ENCODE measurements at regions not wholly inside any gene's neighbourhood (a gene's known extent, or its start where the extent isn't known, plus 50 kb on each side); places are given as distances from the start of the nearest gene placed in this dataset.

DNA sequence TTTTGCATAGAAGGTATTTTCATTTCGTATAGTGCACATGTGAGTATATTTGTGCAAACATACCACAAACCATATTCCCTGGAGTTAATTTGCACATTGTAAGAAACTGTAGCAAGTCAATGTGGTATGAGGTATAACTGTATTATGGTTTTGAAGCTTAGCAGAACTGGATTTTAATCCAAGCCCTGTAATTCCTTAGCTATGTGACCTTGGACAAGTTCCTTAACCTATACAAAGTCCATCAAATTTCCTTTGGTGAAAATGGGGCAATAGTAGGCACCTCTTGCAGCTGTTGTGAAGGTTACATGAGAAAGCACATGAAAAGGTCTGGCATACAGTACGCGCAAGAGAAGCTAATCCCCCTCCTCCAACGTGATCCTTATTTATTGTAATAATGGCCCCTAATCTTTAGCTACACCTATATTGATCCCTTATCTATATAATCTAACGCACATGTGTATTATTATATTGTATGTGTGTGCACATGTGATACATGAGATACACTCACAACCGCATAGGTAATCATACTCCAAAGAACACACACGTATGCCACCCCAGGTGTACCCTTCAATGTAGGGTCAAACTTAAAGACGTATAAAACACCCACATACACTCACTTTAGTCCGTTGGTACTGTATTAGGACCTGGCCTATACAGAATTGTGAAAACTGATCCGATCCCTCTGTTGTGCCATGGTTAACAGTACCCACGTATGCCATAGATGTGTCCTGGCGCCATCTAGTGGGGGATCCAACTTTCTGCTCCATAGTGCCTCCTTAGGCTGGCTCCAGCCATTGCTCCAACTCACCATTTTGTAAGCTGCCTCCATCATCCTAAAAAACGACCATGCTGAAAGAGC lies 402.9 kb upstream of the SLC14A2 start (continued):
- TF ChIP-seq E2F4 (IDR thresholded peaks at IDR 0.05; ENCODE audit: low read depth, low read length): no peak
- TF ChIP-seq, protein P1, sequence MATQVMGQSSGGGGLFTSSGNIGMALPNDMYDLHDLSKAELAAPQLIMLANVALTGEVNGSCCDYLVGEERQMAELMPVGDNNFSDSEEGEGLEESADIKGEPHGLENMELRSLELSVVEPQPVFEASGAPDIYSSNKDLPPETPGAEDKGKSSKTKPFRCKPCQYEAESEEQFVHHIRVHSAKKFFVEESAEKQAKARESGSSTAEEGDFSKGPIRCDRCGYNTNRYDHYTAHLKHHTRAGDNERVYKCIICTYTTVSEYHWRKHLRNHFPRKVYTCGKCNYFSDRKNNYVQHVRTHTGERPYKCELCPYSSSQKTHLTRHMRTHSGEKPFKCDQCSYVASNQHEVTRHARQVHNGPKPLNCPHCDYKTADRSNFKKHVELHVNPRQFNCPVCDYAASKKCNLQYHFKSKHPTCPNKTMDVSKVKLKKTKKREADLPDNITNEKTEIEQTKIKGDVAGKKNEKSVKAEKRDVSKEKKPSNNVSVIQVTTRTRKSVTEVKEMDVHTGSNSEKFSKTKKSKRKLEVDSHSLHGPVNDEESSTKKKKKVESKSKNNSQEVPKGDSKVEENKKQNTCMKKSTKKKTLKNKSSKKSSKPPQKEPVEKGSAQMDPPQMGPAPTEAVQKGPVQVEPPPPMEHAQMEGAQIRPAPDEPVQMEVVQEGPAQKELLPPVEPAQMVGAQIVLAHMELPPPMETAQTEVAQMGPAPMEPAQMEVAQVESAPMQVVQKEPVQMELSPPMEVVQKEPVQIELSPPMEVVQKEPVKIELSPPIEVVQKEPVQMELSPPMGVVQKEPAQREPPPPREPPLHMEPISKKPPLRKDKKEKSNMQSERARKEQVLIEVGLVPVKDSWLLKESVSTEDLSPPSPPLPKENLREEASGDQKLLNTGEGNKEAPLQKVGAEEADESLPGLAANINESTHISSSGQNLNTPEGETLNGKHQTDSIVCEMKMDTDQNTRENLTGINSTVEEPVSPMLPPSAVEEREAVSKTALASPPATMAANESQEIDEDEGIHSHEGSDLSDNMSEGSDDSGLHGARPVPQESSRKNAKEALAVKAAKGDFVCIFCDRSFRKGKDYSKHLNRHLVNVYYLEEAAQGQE (IDR thresholded peaks at IDR 0.05; ENCODE audit: low read depth, low read length): no peak
- TF ChIP-seq EGR1 (IDR thresholded peaks at IDR 0.05; ENCODE audit: borderline replicate concordance in 1 of 2, low read depth in 2 of 2, low read length in 2 of 2): no peak
- no peak for TF ChIP-seq PRDM15 (CRISPR knock-in tag; IDR thresholded peaks at IDR 0.05)
- 0 out of 2 replicates have a peak, but pooled peaks have one; percentile 46 for TF ChIP-seq STAT1 (conservative IDR thresholded peaks at IDR 0.05)
- TF ChIP-seq TBL1XR1 (IDR thresholded peaks at IDR 0.05; ENCODE audit: low read depth, low read length): no peak
- TF ChIP-seq SMARCA5 (IDR thresholded peaks at IDR 0.05): peak; percentile 96
- TF ChIP-seq ZSCAN29 (IDR thresholded peaks at IDR 0.05): peak; percentile 68; the same call in 1 of the 2 replicates
- no peak for TF ChIP-seq GATAD2B (conservative IDR thresholded peaks at IDR 0.05; ENCODE audit: low read depth)
- TF ChIP-seq NR2F1 (conservative IDR thresholded peaks at IDR 0.05): no peak
- peak; percentile 19; the same call in 1 of the 2 replicates for TF ChIP-seq RUNX3 (IDR thresholded peaks at IDR 0.05; ENCODE audit: low read length)
- TF ChIP-seq, protein P2, sequence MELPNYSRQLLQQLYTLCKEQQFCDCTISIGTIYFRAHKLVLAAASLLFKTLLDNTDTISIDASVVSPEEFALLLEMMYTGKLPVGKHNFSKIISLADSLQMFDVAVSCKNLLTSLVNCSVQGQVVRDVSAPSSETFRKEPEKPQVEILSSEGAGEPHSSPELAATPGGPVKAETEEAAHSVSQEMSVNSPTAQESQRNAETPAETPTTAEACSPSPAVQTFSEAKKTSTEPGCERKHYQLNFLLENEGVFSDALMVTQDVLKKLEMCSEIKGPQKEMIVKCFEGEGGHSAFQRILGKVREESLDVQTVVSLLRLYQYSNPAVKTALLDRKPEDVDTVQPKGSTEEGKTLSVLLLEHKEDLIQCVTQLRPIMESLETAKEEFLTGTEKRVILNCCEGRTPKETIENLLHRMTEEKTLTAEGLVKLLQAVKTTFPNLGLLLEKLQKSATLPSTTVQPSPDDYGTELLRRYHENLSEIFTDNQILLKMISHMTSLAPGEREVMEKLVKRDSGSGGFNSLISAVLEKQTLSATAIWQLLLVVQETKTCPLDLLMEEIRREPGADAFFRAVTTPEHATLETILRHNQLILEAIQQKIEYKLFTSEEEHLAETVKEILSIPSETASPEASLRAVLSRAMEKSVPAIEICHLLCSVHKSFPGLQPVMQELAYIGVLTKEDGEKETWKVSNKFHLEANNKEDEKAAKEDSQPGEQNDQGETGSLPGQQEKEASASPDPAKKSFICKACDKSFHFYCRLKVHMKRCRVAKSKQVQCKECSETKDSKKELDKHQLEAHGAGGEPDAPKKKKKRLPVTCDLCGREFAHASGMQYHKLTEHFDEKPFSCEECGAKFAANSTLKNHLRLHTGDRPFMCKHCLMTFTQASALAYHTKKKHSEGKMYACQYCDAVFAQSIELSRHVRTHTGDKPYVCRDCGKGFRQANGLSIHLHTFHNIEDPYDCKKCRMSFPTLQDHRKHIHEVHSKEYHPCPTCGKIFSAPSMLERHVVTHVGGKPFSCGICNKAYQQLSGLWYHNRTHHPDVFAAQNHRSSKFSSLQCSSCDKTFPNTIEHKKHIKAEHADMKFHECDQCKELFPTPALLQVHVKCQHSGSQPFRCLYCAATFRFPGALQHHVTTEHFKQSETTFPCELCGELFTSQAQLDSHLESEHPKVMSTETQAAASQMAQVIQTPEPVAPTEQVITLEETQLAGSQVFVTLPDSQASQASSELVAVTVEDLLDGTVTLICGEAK (IDR thresholded peaks at IDR 0.05; ENCODE audit: borderline replicate concordance): no peak
- TF ChIP-seq YY1 (IDR thresholded peaks at IDR 0.05; ENCODE audit: low read depth, low read length): peak; percentile 95
- TF ChIP-seq NBN (IDR thresholded peaks at IDR 0.05): 0 out of 2 replicates have a peak, but pooled peaks have one; percentile 59
- no peak for TF ChIP-seq GABPA (IDR thresholded peaks at IDR 0.05; ENCODE audit: low read depth)
- no peak for TF ChIP-seq SREBF1 (IDR thresholded peaks at IDR 0.05; ENCODE audit: low read length)

Measured in GM12878 (cell line).